MM.1S (cell line): ENCODE measurements at regions not wholly inside any gene's neighbourhood (a gene's known extent, or its start where the extent isn't known, plus 50 kb on each side); places are given as distances from the start of the nearest gene placed in this dataset.

Source experiments
- EZH2 ChIP-seq: fragments of 300-600 bp; sonication (generic); optimal IDR thresholded peaks from 2 replicates; pipeline ENCODE3; 2017; ENCODE audit warnings: low read depth, mild to moderate bottlenecking, antibody characterized with exemption, low read length, mixed read lengths
- EZH2phosphoT487 ChIP-seq: fragments of 300-600 bp; sonication (generic); IDR thresholded peaks from 2 replicates; pipeline ENCODE4 v1.6.1; 2018; ENCODE audit warnings: antibody characterized with exemption, low read length
- TF ChIP-seq, protein P1 (sequence below): fragments of 300-600 bp; sonication (generic); IDR thresholded peaks from 2 replicates; pipeline ENCODE4 v1.5.1; 2016; ENCODE audit warnings: antibody characterized with exemption, low read length, mixed read lengths

DNA sequence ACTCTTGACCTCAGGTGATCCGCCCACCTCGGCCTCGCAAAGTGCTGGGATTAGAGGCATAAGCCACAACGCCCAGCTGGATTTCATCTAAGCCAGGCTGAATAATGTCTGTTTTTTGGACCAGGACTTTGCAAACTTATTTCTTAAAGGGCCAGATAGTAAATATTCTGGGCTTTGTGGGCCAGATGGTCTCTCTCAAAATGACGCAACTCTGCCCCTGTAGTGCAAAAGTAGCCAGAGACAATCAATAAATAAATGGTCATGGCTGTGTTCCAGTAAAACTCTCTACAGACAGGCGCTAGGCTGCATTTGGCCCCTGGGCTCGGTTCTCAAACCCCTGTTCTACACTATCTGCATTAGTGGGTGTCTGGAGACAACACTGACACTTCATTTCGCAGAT is 121.9 kb upstream of the CDH13 start:
- TF ChIP-seq, protein P1, sequence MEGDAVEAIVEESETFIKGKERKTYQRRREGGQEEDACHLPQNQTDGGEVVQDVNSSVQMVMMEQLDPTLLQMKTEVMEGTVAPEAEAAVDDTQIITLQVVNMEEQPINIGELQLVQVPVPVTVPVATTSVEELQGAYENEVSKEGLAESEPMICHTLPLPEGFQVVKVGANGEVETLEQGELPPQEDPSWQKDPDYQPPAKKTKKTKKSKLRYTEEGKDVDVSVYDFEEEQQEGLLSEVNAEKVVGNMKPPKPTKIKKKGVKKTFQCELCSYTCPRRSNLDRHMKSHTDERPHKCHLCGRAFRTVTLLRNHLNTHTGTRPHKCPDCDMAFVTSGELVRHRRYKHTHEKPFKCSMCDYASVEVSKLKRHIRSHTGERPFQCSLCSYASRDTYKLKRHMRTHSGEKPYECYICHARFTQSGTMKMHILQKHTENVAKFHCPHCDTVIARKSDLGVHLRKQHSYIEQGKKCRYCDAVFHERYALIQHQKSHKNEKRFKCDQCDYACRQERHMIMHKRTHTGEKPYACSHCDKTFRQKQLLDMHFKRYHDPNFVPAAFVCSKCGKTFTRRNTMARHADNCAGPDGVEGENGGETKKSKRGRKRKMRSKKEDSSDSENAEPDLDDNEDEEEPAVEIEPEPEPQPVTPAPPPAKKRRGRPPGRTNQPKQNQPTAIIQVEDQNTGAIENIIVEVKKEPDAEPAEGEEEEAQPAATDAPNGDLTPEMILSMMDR, result no peak
- TF ChIP-seq EZH2phosphoT487 (no peak), EZH2 (no peak)
